K562 (cell line): ENCODE measurements at regions not wholly inside any gene's neighbourhood (a gene's known extent, or its start where the extent isn't known, plus 50 kb on each side); places are given as distances from the start of the nearest gene placed in this dataset.

ENCODE experiments used
- MYNN ChIP-seq, 2 experiments: sonication (generic); formaldehyde crosslinking in 1 of 2; IDR thresholded peaks; 2 replicates each; pipeline versions ENCODE4 v1.5.0 to v1.6.1; 2016 to 2020; ENCODE audit warnings: antibody characterized with exemption in 1 of 2, missing genetic modification reagents in 1 of 2
- PML ChIP-seq: IDR thresholded peaks from 2 replicates; pipeline ENCODE4 v1.6.1; 2012; ENCODE audit warnings: low read length, inconsistent platforms
- ZNF282 ChIP-seq: sonication (generic); formaldehyde crosslinking; IDR thresholded peaks from 2 replicates; pipeline ENCODE4 v1.8.1; 2023; ENCODE audit warnings: missing genetic modification reagents
- TF ChIP-seq, protein P1 (sequence below), 2 experiments: fragments of 450-650 bp in 1 of 2; sonication (generic) in 1 of 2; formaldehyde crosslinking in 1 of 2; IDR thresholded peaks; 2 replicates each; pipeline versions ENCODE4 v1.7.1 to v1.9.0; 2016 to 2022; ENCODE audit warnings: inconsistent platforms in 1 of 2, mild to moderate bottlenecking in 1 of 2, missing genetic modification reagents in 1 of 2

DNA sequence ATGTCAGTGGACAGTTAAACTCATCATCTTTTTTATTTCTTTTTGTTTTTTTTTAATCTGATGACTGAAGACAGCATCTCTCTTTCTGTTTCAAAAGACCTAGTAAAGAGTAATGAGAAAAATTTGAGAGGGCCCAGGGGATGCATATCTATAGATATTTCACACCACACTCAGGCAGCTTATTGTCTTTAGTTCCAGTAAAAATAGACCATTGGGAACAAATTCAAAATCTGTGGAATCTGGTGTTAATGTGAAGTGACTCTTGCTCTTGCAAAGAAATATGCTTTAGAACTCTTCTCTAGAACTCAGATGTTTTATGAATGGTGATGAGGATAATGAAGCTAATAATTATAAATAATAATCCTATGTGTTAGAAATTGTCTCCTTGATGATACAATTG lies 214.5 kb upstream of the ATP2B1 start (continued):
- TF ChIP-seq, protein P1, sequence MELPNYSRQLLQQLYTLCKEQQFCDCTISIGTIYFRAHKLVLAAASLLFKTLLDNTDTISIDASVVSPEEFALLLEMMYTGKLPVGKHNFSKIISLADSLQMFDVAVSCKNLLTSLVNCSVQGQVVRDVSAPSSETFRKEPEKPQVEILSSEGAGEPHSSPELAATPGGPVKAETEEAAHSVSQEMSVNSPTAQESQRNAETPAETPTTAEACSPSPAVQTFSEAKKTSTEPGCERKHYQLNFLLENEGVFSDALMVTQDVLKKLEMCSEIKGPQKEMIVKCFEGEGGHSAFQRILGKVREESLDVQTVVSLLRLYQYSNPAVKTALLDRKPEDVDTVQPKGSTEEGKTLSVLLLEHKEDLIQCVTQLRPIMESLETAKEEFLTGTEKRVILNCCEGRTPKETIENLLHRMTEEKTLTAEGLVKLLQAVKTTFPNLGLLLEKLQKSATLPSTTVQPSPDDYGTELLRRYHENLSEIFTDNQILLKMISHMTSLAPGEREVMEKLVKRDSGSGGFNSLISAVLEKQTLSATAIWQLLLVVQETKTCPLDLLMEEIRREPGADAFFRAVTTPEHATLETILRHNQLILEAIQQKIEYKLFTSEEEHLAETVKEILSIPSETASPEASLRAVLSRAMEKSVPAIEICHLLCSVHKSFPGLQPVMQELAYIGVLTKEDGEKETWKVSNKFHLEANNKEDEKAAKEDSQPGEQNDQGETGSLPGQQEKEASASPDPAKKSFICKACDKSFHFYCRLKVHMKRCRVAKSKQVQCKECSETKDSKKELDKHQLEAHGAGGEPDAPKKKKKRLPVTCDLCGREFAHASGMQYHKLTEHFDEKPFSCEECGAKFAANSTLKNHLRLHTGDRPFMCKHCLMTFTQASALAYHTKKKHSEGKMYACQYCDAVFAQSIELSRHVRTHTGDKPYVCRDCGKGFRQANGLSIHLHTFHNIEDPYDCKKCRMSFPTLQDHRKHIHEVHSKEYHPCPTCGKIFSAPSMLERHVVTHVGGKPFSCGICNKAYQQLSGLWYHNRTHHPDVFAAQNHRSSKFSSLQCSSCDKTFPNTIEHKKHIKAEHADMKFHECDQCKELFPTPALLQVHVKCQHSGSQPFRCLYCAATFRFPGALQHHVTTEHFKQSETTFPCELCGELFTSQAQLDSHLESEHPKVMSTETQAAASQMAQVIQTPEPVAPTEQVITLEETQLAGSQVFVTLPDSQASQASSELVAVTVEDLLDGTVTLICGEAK (IDR thresholded peaks at IDR 0.05): no peak
- TF ChIP-seq, protein P1 (CRISPR knock-in tag; IDR thresholded peaks at IDR 0.05): no peak
- TF ChIP-seq PML (no peak), ZNF282 (CRISPR knock-in tag) (no peak), MYNN (IDR thresholded peaks at IDR 0.05) (no peak), MYNN (CRISPR knock-in tag; IDR thresholded peaks at IDR 0.05) (no peak)
